ENCODE measurements at regions not wholly inside any gene's neighbourhood (a gene's known extent, or its start where the extent isn't known, plus 50 kb on each side); places are given as distances from the start of the nearest gene placed in this dataset.

DNA sequence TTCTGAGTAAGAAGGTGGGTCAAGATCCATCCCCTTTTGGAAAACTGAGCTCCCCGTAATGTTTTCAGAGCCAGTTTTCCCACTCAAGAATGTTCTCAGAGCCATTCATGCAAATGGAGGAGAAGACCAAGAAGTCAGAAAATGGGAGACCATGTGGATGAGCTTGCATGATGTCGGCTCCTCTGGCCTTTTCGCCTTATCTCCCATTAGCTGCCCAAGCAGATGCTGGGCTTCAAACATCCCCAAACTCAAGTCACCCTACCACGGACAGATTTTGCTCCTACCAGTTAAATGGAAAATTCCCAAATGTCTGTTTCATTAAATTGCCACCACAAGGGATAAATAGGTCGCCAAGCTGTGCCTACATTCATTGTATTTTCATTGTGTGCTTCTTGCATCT is 161.4 kb downstream of the ICE1 start:
- TF ChIP-seq, protein P1, sequence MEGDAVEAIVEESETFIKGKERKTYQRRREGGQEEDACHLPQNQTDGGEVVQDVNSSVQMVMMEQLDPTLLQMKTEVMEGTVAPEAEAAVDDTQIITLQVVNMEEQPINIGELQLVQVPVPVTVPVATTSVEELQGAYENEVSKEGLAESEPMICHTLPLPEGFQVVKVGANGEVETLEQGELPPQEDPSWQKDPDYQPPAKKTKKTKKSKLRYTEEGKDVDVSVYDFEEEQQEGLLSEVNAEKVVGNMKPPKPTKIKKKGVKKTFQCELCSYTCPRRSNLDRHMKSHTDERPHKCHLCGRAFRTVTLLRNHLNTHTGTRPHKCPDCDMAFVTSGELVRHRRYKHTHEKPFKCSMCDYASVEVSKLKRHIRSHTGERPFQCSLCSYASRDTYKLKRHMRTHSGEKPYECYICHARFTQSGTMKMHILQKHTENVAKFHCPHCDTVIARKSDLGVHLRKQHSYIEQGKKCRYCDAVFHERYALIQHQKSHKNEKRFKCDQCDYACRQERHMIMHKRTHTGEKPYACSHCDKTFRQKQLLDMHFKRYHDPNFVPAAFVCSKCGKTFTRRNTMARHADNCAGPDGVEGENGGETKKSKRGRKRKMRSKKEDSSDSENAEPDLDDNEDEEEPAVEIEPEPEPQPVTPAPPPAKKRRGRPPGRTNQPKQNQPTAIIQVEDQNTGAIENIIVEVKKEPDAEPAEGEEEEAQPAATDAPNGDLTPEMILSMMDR (conservative IDR thresholded peaks at IDR 0.05 in 1 of 2, IDR thresholded peaks at IDR 0.05 in 1 of 2; ENCODE audit: extremely low read depth in 1 of 2, insufficient read depth in 1 of 2, low read depth in 1 of 2, low read length in 2 of 2): no peak
- no peak for TF ChIP-seq EZH2 (IDR thresholded peaks at IDR 0.05; ENCODE audit: borderline replicate concordance, low read length)

Data from mammary epithelial cell (primary cell).